Nephron progenitor cell (in vitro differentiated cells): ENCODE measurements at regions not wholly inside any gene's neighbourhood (a gene's known extent, or its start where the extent isn't known, plus 50 kb on each side); places are given as distances from the start of the nearest gene placed in this dataset.

Source experiments
- DNase-seq: peaks from one replicate; pipeline ENCODE4 v3.0.0; 2021
- H3K27ac Mint-ChIP-seq: 2 replicates; pipeline ENCODE4 v1.8.0; 2021; ENCODE audit warnings: mild to moderate bottlenecking, moderate library complexity, mixed read lengths
- H3K27me3 Mint-ChIP-seq: 2 replicates; pipeline ENCODE4 v1.8.0; 2021; ENCODE audit warnings: mild to moderate bottlenecking, low read depth, mixed read lengths; ENCODE audit not compliant: poor library complexity
- H3K36me3 Mint-ChIP-seq: 2 replicates; pipeline ENCODE4 v1.8.0; 2021; ENCODE audit warnings: low read depth, mixed read lengths
- H3K4me1 Mint-ChIP-seq: 2 replicates; pipeline ENCODE4 v1.8.0; 2021; ENCODE audit warnings: mixed read lengths
- H3K4me3 Mint-ChIP-seq: 2 replicates; pipeline ENCODE4 v1.8.0; 2021; ENCODE audit warnings: mild to moderate bottlenecking, moderate library complexity, mixed read lengths
- H3K9me3 Mint-ChIP-seq: 2 replicates; pipeline ENCODE4 v1.8.0; 2021; ENCODE audit warnings: mild to moderate bottlenecking, moderate library complexity, mixed read lengths
- TF ChIP-seq, protein P1 (sequence below): fragments of 200-600 bp; sonication (generic); IDR thresholded peaks from 2 replicates; pipeline ENCODE4 v1.5.0; 2021; ENCODE audit warnings: antibody characterized with exemption

GRCh38 chr21:35229290-35229689, 180.2 kb upstream of the RUNX1 start:
- H3K4me1 Mint-ChIP-seq = peaks cover 36% of the 10 kb centered on the region
- H3K27ac Mint-ChIP-seq = no peak overlapping the region
- TF ChIP-seq, protein P1, sequence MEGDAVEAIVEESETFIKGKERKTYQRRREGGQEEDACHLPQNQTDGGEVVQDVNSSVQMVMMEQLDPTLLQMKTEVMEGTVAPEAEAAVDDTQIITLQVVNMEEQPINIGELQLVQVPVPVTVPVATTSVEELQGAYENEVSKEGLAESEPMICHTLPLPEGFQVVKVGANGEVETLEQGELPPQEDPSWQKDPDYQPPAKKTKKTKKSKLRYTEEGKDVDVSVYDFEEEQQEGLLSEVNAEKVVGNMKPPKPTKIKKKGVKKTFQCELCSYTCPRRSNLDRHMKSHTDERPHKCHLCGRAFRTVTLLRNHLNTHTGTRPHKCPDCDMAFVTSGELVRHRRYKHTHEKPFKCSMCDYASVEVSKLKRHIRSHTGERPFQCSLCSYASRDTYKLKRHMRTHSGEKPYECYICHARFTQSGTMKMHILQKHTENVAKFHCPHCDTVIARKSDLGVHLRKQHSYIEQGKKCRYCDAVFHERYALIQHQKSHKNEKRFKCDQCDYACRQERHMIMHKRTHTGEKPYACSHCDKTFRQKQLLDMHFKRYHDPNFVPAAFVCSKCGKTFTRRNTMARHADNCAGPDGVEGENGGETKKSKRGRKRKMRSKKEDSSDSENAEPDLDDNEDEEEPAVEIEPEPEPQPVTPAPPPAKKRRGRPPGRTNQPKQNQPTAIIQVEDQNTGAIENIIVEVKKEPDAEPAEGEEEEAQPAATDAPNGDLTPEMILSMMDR = no peak
- H3K27me3 Mint-ChIP-seq = no peaks in the 10 kb centered on the region
- no peaks in the 10 kb centered on the region for H3K9me3 Mint-ChIP-seq
- DNase-seq = no peak
- no peaks in the 10 kb centered on the region for H3K36me3 Mint-ChIP-seq
- H3K4me3 Mint-ChIP-seq = no peak overlapping the region

DNA sequence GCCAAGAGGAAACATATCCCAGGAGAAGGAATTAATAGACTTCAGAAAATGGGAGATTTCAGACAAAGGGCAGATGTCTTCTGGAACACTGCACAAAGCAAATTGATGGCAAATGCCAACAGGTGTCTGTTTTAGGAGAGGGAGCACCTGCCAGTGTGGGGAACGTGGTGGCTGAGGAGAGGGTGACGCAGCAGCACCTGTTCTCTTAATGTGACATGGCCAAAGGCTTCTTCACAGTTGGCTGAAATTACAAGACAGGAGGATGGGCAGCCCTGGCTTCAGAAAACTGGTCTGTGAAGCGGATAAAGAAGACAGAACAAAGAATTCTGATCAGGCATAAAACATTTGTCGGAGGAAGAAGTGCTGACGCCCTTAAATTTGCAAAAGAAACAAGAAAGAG, 178.7 kb upstream of the RUNX1 start:
- Mint-ChIP-seq H3K27ac (no peak overlapping the region), H3K27me3 (peaks cover 3% of the 10 kb centered on the region), H3K4me1 (peaks cover 36% of the 10 kb centered on the region), H3K9me3 (no peaks in the 10 kb centered on the region), H3K36me3 (no peaks in the 10 kb centered on the region), H3K4me3 (no peak overlapping the region)
- no peak for DNase-seq
- TF ChIP-seq, protein P1 = no peak

DNA sequence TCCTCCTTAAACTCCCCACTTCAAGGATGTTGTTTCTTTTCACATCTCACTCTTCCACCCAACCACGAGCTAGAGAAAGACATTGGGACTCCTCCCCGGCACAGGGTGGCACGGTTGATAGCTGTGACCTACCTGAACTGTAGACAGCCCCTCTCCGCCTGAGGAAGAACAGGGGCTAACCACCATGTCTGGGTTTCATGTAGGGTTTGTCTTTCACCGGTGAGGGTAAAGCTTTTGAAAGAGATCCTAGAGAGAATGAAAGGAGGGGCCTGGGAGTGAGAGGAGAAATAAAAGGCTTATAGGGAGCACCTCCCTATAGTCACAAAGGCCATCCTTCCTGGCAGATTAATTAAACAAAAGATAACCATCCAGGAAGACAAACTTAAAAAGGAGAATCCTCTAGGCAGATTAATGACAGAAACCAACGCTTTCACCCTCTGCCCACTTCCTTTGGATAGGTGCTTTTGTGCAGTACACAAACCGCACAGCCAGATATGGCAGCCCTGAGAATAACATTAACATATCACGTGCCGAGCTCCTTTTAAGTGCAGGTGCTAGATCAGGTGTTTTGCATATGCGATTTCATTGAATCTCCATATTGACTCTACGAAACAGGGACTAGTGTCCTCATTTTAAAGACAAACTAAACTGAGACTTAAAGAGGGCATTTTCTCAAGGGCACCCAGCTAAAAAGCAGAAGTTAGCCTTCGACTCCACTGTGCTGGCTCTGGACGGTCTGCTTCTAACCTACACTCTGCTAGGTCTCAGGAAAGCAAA, 178.1 kb upstream of the RUNX1 start:
- no peaks in the 10 kb centered on the region for H3K36me3 Mint-ChIP-seq
- TF ChIP-seq, protein P1 = no peak
- peak overlapping the region; percentile 81 for H3K27ac Mint-ChIP-seq
- no peak for DNase-seq
- H3K9me3 Mint-ChIP-seq = no peaks in the 10 kb centered on the region
- H3K4me1 Mint-ChIP-seq = peaks cover 35% of the 10 kb centered on the region
- H3K27me3 Mint-ChIP-seq = peaks cover 3% of the 10 kb centered on the region
- H3K4me3 Mint-ChIP-seq = no peak overlapping the region

DNA sequence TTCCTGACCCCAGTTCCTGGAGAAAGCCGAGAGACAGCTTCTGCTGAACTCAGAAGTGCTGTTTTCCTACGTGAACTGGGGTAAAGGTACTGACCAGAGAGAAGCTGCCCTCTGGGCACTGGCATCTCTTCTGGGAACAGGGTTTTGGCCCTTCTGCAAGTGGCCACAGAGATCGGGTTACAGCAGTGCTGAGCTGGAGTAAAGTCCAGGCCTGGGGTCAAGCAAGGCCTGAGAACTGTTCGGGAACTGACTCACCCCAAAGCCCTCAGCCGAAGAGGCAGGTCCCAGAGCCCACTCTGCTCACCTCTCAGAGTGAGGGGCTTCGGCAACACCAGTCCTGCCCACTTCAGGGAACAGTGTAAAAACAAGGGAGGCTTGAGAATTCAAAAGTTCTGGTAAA, 177.2 kb upstream of the RUNX1 start:
- DNase-seq = peak; percentile 43
- Mint-ChIP-seq H3K9me3 (no peaks in the 10 kb centered on the region), H3K27me3 (peaks cover 3% of the 10 kb centered on the region), H3K27ac (no peak overlapping the region), H3K4me3 (no peak overlapping the region), H3K36me3 (no peaks in the 10 kb centered on the region), H3K4me1 (peaks cover 37% of the 10 kb centered on the region)
- TF ChIP-seq, protein P1 = no peak

- DNase-seq = no peak
- TF ChIP-seq, protein P1 = no peak
- Mint-ChIP-seq H3K27me3 (peaks cover 6% of the 10 kb centered on the region), H3K4me1 (peaks cover 37% of the 10 kb centered on the region), H3K9me3 (no peaks in the 10 kb centered on the region), H3K27ac (no peak overlapping the region), H3K4me3 (no peak overlapping the region), H3K36me3 (no peaks in the 10 kb centered on the region)
Measured at GRCh38 chr21:35225573-35225972, 176.5 kb upstream of the RUNX1 start.

DNA sequence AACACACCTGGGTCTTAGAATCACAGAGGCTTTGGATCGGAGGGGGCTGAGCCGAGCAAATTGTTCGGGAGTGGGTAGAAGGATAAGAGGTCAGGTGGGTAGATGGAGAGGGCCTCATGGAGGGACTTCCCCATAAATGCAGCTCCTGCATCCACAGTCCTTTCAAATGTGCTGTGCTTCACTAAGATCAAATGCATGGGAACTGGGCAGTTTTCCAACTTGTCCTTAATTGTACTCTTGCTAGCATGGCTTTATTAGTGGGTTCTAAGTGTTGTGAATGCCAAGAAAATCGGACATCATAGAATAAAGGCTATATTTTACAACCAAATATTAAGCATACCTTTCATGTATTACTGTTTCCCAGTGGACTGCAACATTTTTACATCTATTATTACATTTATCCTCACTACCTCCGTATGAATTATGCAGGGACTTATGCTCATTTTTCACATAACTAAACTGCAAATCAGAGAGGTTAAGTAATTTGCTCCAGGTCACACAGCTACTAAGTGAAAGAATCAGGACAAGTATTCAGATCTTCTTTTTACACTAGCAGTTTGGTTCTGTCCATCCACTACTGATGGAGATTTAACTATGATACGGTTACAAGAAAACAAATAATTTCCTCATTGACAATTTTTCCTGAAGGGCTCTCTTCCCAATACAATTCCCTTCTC, 174.5 kb upstream of the RUNX1 start:
- no peaks in the 10 kb centered on the region for H3K36me3 Mint-ChIP-seq

More for the DNA sequence above, 174.5 kb upstream of the RUNX1 start:
- Mint-ChIP-seq H3K27ac (no peak overlapping the region), H3K9me3 (no peaks in the 10 kb centered on the region), H3K4me1 (peaks cover 45% of the 10 kb centered on the region), H3K4me3 (no peak overlapping the region), H3K27me3 (peaks cover 6% of the 10 kb centered on the region)
- TF ChIP-seq, protein P1 = no peak
- DNase-seq = no peak
